Smooth muscle cell of the brain vasculature (primary cell): ENCODE measurements at regions not wholly inside any gene's neighbourhood (a gene's known extent, or its start where the extent isn't known, plus 50 kb on each side); places are given as distances from the start of the nearest gene placed in this dataset.

Source experiments
- DNase-seq: peaks from one replicate; pipeline ENCODE4 v3.0.0-alpha.2; 2012; ENCODE audit warnings: low read depth, low spot score

GRCh38 chr1:175826705-175827104, 83.3 kb upstream of the TNR start:
- no peak for DNase-seq

- DNase-seq, result no peak
Observed at GRCh38 chr1:175824079-175824478, 80.7 kb upstream of the TNR start.

GRCh38 chr1:175823406-175823805, 80.0 kb upstream of the TNR start:
- DNase-seq, result no peak

- no peak for DNase-seq
Observed at GRCh38 chr1:175822580-175822979, 79.2 kb upstream of the TNR start.

- no peak for DNase-seq
Observed at GRCh38 chr1:175820456-175821025, 77.1 kb upstream of the TNR start.

GRCh38 chr1:175818929-175819328, 75.5 kb upstream of the TNR start:
- no peak for DNase-seq

GRCh38 chr1:175817445-175817844, 74.0 kb upstream of the TNR start:
- no peak for DNase-seq

- DNase-seq, result no peak
Observed at GRCh38 chr1:175814885-175815284, 71.5 kb upstream of the TNR start.

GRCh38 chr1:175812936-175813335, 69.5 kb upstream of the TNR start:
- DNase-seq, result no peak

GRCh38 chr1:175810305-175810704, 66.9 kb upstream of the TNR start:
- DNase-seq, result no peak

- no peak for DNase-seq
Observed at GRCh38 chr1:175808999-175809398, 65.6 kb upstream of the TNR start.

- no peak for DNase-seq
Observed at GRCh38 chr1:175808573-175808972, 65.2 kb upstream of the TNR start.

GRCh38 chr1:175804561-175804960, 61.2 kb upstream of the TNR start:
- no peak for DNase-seq

- no peak for DNase-seq
Observed at GRCh38 chr1:175803413-175803812, 60.0 kb upstream of the TNR start.

- DNase-seq, result no peak
Observed at GRCh38 chr1:175802407-175803123, 59.2 kb upstream of the TNR start.

- DNase-seq, result no peak
Observed at GRCh38 chr1:175801979-175802378, 58.6 kb upstream of the TNR start.

GRCh38 chr1:175797576-175797975, 54.2 kb upstream of the TNR start:
- no peak for DNase-seq

- DNase-seq, result no peak
Observed at GRCh38 chr1:175794586-175794985, 51.2 kb upstream of the TNR start.

- DNase-seq, result no peak
Observed at GRCh38 chr1:175793617-175794016, 50.2 kb upstream of the TNR start.
